ENCODE measurements at regions not wholly inside any gene's neighbourhood (a gene's known extent, or its start where the extent isn't known, plus 50 kb on each side); places are given as distances from the start of the nearest gene placed in this dataset.
"Not testable (repeated sequence)": the region's sequence is repeated elsewhere in the genome, so short reads cannot be mapped to it uniquely, and the experiment has no call there.

DNA sequence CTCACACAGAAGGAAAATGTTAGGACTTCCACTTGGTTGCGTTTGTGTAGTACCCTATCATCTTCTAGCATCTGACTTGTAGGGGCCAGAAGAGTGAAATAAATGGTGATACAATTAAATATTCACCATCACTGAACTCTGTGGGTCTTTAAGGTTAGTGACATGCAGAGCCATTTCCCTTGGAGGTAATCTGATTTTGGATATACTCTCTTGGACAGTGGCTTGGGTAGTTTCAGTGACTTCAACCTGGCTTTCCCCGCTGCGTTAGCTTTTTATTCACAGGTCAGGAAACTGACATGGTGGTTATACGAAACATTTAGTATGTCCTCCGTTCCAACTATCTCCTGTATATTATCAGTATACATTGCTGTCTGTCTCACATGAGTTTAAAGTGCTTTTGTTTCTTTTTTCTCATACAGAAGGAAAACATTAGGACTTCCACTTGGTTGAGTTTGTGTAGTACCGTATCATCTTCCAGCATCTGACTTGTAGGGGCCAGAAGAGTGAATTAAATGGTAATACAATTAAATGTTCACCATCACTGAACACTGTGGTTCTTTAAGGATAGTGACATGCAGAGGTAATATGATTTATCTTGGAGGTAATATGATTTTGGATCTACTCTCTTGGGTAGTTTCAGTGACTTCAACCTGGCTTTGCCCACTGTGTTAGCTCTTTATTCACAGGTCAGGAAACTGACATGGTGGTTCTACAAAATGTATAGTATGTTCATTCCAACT is 883.6 kb downstream of the TAF11L14 start:
- ATAC-seq: no peak
- DNase-seq: no peak
- intact Hi-C loops (cut with DNase I, micrococcal nuclease): no loop called here

GRCh38 chr5:18523380-18523779 is 889.1 kb downstream of the TAF11L14 start:
- intact Hi-C loops (cut with DNase I, micrococcal nuclease): no loop called here

DNA sequence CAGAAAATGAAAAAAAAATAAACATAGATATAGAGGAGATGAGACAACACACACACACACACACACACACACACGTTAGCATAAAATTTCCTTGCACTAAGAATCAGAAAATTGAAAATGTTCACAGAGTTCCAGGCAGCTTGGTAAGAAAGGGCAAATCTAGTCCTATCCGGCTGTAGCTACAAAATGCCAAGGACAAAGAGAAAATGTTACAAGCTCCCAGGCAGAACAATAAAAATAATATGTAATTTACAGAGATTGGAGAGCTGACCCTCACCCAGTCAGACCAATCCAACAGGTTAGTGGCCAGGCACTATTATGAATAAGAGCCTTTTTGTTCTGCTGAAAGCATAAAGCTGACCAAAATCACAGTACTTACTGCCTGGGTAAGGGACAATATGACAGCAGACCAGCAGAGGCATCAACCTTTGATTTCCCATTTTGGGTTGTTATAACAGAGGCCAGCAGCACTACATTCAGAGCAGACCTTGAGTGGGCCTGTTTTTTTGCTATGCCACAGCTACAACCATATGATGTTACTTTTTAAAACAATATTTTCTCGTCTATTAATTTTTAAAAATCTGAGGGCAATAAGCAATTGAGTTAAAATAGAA is 892.6 kb downstream of the TAF11L14 start:
- no peak for DNase-seq
- intact Hi-C loops (cut with DNase I, micrococcal nuclease): no loop called here
- no peak for ATAC-seq

More at GRCh38 chr5:18523380-18523779, 889.1 kb downstream of the TAF11L14 start:
- DNase-seq: no peak
- no peak for ATAC-seq

DNA sequence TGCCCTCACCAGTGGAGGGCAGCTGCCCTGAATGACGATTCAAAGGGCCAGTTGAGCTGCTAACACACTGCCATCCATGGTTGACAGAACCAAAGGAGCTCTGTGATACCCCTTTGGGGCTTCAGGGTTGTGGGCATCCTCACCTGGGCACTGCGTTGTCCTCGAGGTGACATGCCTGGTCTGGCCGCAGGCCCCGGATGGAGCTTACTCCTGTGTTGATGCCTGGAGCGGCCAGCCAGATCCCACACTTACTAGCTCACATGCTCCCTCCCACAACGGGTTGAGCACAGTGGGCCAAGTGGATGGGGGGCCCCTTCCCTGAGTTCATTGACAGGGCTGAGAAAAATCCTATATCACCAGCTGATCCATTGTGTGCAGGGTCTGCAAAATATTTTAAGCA is 898.9 kb downstream of the TAF11L14 start:
- intact Hi-C loops (cut with DNase I, micrococcal nuclease): no loop called here
- ATAC-seq (no peak), DNase-seq (no peak)

GRCh38 chr5:18534119-18534518 is 899.9 kb downstream of the TAF11L14 start:
- no peak for DNase-seq
- intact Hi-C loops (cut with DNase I, micrococcal nuclease): no loop called here
- ATAC-seq: no peak

DNA sequence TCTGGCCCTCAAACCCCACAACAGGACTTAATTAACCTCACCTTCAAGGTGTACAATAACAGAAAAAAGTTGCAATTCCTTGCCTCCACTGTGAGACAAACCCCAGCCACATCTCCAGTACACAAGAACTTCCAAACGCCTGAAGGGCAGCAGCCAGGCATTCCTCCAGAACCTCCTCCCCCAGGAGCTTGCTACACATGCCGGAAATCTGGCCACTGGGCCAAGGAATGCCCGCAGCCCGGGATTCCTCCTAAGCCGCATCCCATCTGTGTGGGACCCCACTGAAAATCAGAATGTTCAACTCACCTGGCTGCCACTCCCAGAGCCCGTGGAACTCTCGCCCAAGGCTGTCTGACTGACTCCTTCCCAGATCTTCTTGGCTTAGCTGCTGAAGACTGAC is 901.5 kb downstream of the TAF11L14 start:
- ATAC-seq; intact Hi-C loops (cut with DNase I, micrococcal nuclease); DNase-seq: not testable (repeated sequence)

GRCh38 chr5:18544421-18544820 is 910.2 kb downstream of the TAF11L14 start:
- intact Hi-C loops (cut with DNase I, micrococcal nuclease): no loop called here
- ATAC-seq (no peak), DNase-seq (no peak)

DNA sequence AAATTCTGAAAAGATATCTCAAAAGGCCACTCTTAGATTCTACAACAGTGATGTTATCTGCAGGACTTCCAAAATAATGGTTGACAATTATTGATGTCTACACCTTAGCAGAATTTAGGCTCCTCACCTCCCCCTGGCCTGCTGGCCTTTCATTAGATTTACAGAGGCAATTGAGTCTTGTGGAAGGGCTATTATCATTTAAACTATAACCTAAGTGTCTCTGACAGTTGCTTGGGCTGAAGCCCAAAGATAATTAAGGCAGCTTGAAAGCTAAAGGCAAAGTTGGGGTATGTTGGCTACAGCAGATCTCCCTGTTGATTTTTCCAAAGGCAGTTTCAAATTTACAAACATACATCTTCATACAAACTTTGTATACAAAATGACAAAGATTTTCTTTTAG is 912.3 kb downstream of the TAF11L14 start:
- intact Hi-C loops (cut with DNase I, micrococcal nuclease): no loop called here
- no peak for ATAC-seq
- no peak for DNase-seq

- DNase-seq: no peak
- intact Hi-C loops (cut with DNase I, micrococcal nuclease): no loop called here
- no peak for ATAC-seq
These were observed 917.5 kb downstream of the TAF11L14 start for GRCh38 chr5:18551716-18552115.

GRCh38 chr5:18553269-18553668 is 919.0 kb downstream of the TAF11L14 start:
- DNase-seq: no peak
- intact Hi-C loops (cut with DNase I, micrococcal nuclease): no loop called here
- no peak for ATAC-seq

- ATAC-seq: no peak
- intact Hi-C loops (cut with DNase I, micrococcal nuclease): no loop called here
- no peak for DNase-seq
These were observed 926.3 kb downstream of the TAF11L14 start for GRCh38 chr5:18560602-18561001.

DNA sequence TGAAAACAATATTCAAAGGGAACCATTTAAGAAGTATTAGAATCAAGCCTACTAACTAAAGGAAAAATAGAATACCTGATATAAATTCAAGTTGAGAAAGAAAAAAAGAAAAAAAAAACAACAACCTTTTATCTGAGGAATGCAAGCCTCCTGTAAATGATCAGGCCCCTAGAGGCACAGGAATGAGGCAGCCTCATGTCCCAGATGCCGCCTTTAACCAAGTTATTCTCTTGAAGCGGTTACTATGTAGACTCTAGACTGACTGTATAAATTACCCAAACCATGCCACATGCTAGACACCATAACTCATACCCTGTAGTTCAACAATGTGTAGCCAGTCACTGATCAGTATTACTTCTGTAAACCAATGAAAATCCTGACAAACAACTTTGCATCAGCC is 929.6 kb downstream of the TAF11L14 start:
- intact Hi-C loops (cut with DNase I, micrococcal nuclease): no loop called here
- DNase-seq: no peak
- ATAC-seq: no peak

- DNase-seq (no peak), ATAC-seq (no peak)
- intact Hi-C loops (cut with DNase I, micrococcal nuclease): no loop called here
These were observed 932.4 kb downstream of the TAF11L14 start for GRCh38 chr5:18566671-18567070.

DNA sequence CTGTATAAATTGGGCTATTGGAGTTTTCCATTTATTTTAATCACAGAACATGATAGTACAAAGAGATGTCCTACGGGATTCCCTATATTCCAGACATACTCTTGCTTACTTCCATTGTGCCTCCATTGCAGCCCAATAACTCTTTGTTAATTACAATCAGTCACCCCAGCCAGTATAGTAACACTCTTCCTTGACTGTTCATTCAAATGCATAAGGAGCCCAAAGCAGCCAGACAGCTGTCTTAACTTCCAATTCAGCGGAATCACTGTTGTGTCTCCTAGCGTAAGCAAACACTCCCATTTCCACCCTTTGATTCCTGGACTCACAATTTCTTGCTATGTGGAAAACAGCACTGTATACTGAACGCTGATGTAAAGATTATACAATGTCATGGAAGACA is 942.3 kb downstream of the TAF11L14 start:
- ATAC-seq (no peak), DNase-seq (no peak)
- intact Hi-C loops (cut with DNase I, micrococcal nuclease): no loop called here

DNA sequence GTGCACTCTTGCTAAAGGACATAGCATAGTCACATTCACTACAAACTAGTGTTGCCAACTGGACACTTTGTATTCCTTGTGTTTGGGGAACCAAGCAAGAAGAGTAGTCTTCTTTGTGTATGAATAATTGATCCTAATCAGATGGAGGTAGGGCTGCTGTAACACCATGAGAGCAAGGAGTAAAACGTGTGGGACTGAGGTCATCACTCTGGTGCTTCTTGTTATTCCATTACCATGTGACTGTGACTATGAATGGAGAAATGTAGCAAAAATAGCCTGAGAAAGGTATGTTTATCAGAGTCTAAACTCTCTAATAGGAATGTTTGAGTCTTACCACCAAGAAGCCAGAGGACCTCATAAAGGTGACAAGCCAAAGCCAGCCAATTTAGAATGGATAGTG is 966.9 kb downstream of the TAF11L14 start:
- intact Hi-C loops (cut with DNase I, micrococcal nuclease): no loop called here
- DNase-seq (no peak), ATAC-seq (no peak)

GRCh38 chr5:18602402-18602801 is 968.1 kb downstream of the TAF11L14 start:
- intact Hi-C loops (cut with DNase I, micrococcal nuclease): no loop called here
- DNase-seq (no peak), ATAC-seq (no peak)

DNA sequence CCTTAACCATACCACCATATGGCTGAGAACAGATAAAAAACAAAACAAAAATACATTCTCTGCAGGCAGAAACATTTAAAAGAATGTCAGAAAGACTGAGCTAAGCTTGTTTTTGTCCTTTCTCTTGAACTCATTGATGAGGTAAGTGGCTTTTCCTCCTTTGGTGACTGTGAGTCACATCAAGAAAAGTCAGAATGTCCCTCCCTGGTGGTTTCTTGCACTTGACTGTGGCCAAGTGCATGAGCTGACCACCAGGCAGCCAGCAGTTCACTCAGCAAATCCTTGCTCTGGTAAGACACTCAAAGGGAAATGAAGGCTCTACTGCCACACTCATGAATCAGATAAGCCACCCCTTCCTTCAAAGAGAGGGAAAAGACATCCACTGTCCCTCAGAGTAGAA is 970.9 kb downstream of the TAF11L14 start:
- intact Hi-C loops (cut with DNase I, micrococcal nuclease): no loop called here
- no peak for ATAC-seq

DNA sequence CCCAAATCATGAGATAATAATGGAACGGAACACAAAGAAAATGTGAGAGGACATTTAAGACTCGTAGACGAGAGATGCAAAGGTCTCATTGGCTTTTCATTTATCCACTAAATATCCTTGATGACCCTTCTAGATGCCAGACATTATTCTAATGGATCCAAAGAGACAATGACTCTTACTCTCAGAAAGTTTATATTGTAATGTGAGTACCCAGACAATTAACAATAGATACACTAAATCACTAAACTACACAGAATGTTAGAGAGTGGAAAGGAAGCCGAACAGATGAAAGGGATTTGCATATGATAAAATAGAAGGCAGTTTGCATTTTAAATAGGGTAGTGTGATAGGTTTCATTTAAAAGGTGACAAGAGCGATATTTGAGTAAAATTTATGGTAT is 973.3 kb downstream of the TAF11L14 start:
- no peak for ATAC-seq
- DNase-seq: no peak
- intact Hi-C loops (cut with DNase I, micrococcal nuclease): no loop called here

More for the DNA sequence above, 970.9 kb downstream of the TAF11L14 start:
- DNase-seq: no peak

DNA sequence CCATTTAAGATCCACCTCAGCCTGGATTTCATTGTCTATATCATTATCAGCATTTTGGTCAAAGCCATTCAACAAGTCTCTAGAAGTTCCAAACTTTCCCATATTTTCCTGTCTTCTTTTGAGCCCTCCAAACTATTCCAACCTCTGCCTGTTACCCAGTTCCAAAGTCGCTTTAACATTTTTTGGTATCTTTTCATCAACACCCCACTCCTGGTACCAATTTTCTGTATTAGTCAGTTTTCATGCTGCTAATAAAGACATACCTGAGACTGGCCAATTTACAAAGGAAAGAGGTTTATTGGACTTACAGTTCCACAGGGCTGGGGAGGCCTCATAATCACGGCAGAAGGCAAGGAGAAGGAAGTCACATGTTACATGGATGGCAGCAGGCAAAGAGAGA is 982.9 kb downstream of the TAF11L14 start:
- ATAC-seq; intact Hi-C loops (cut with DNase I, micrococcal nuclease); DNase-seq: not testable (repeated sequence)

DNA sequence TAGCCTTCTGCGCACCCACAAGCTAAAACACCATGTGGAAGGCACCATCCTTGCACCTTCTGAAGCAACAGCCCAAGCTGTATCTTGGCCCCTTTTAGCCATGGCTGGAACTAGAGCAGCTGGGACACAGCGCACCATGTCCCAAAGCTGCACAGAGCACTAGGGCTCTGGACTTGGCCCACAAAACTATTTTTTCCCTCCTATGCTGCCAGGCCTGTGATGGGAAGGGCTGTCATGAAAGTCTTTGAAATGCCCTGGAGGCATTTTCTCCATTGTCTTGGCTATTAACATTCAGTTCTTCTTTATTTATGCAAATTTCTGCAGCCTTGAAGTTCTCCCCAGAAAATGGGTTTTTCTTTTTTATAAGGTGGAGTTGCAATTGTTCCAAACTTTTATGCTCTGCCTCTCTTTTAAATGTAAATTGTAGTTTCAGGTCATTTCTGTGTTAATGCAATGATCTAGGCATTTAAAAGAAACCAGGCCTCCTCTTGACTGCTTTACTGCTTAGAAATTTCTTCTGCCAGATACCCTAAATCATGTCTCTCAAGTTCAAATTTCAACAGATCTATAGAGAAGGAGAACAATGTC is 996.3 kb downstream of the TAF11L14 start:
- ATAC-seq: no peak
- intact Hi-C loops (cut with DNase I, micrococcal nuclease): no loop called here
- no peak for DNase-seq

Data from left colon (tissue), 2 donors.